ENCODE measurements at regions not wholly inside any gene's neighbourhood (a gene's known extent, or its start where the extent isn't known, plus 50 kb on each side); places are given as distances from the start of the nearest gene placed in this dataset.

- POLR2A ChIA-PET, result no interaction called here
Observed at GRCh38 chrX:122835886-122836285, 348.2 kb upstream of the GRIA3 start.

GRCh38 chrX:122850326-122850725 lies 333.8 kb upstream of the GRIA3 start:
- ChIA-PET POLR2A (no interaction called here), CTCF (no interaction called here)
- H3K27me3 ChIP-seq (replicated peaks in 1 of 4; ENCODE audit: control extremely low read depth in 1 of 4, control insufficient read depth in 3 of 4, insufficient read depth in 4 of 4, low read length in 3 of 4), result no peaks in the 10 kb centered on the region
- no peaks in the 10 kb centered on the region for H3K4me1 ChIP-seq (ENCODE audit: control insufficient read depth in 2 of 2, insufficient read depth in 2 of 2, low read length in 2 of 2)
- no peaks in the 10 kb centered on the region for H3K36me3 ChIP-seq (replicated peaks in 1 of 2; ENCODE audit: control extremely low read depth in 1 of 2, control insufficient read depth in 1 of 2, extremely low read depth in 1 of 2, insufficient read depth in 2 of 2, low read length in 1 of 2)
- H3K4me3 ChIP-seq (ENCODE audit: control extremely low read depth in 1 of 5, extremely low read depth in 1 of 5, insufficient read depth in 1 of 5, low read depth in 2 of 5, low read length in 4 of 5), result no peak overlapping the region
- no peak overlapping the region for H3K4me3 Mint-ChIP-seq
- H3K27me3 Mint-ChIP-seq, result no peaks in the 10 kb centered on the region
- intact Hi-C loops (cut with micrococcal nuclease), result no loop called here
- no peak for ATAC-seq (ENCODE audit: low read depth)
- H3K4me1 Mint-ChIP-seq, result no peaks in the 10 kb centered on the region
- H4K20me1 ChIP-seq (ENCODE audit: control insufficient read depth, insufficient read depth, low read length, poor library complexity, severe bottlenecking), result no peaks in the 10 kb centered on the region
- H3K9ac ChIP-seq (ENCODE audit: low read length), result no peak overlapping the region
- WGBS (ENCODE audit: insufficient coverage), result no CpG with 5 or more reads among the region's 4 CpGs
- no peaks in the 10 kb centered on the region for H3K9me3 ChIP-seq (ENCODE audit: control extremely low read depth in 1 of 3, control insufficient read depth in 2 of 3, insufficient read depth in 1 of 3, low read length in 2 of 3)
- no peak overlapping the region for H3K4me2 ChIP-seq (replicated peaks; ENCODE audit: low read depth, low read length, poor library complexity, severe bottlenecking)
- TF ChIP-seq EZH2 (IDR thresholded peaks at IDR 0.05; ENCODE audit: borderline replicate concordance, insufficient read depth, low read depth, low read length, poor library complexity, severe bottlenecking) (no peak), CTCF (IDR thresholded peaks at IDR 0.05) (no peak)
- no peaks in the 10 kb centered on the region for H3K79me2 ChIP-seq (ENCODE audit: control insufficient read depth, insufficient read depth, low read length)
- H3K27ac Mint-ChIP-seq, result no peak overlapping the region
- no peak for DNase-seq
- no peak overlapping the region for H3K27ac ChIP-seq (ENCODE audit: low read length in 2 of 2)
- no peak overlapping the region for H2AFZ ChIP-seq (ENCODE audit: insufficient read depth, low read depth, low read length, poor library complexity, severe bottlenecking)
- no peaks in the 10 kb centered on the region for H3K9me3 Mint-ChIP-seq (ENCODE audit: insufficient read depth)

More at GRCh38 chrX:122835886-122836285, 348.2 kb upstream of the GRIA3 start:
- H3K9ac ChIP-seq (ENCODE audit: low read length), result no peak overlapping the region
- H2AFZ ChIP-seq (ENCODE audit: insufficient read depth, low read depth, low read length, poor library complexity, severe bottlenecking), result no peak overlapping the region
- H3K36me3 ChIP-seq (replicated peaks in 1 of 2; ENCODE audit: control extremely low read depth in 1 of 2, control insufficient read depth in 1 of 2, extremely low read depth in 1 of 2, insufficient read depth in 2 of 2, low read length in 1 of 2), result no peaks in the 10 kb centered on the region
- no CpG with 5 or more reads among the region's 1 CpG for WGBS (ENCODE audit: insufficient coverage)
- no peaks in the 10 kb centered on the region for H3K27me3 Mint-ChIP-seq
- intact Hi-C loops (cut with micrococcal nuclease), result no loop called here
- CTCF ChIA-PET, result no interaction called here
- no peaks in the 10 kb centered on the region for H3K4me1 Mint-ChIP-seq
- H3K9me3 ChIP-seq (ENCODE audit: control extremely low read depth in 1 of 3, control insufficient read depth in 2 of 3, insufficient read depth in 1 of 3, low read length in 2 of 3), result no peaks in the 10 kb centered on the region
- H3K27ac Mint-ChIP-seq, result no peak overlapping the region
- H3K4me3 Mint-ChIP-seq, result no peak overlapping the region
- H3K27ac ChIP-seq (ENCODE audit: low read length in 2 of 2), result no peak overlapping the region
- H3K4me2 ChIP-seq (replicated peaks; ENCODE audit: low read depth, low read length, poor library complexity, severe bottlenecking), result no peak overlapping the region
- ATAC-seq (ENCODE audit: low read depth), result no peak
- H3K4me3 ChIP-seq (ENCODE audit: control extremely low read depth in 1 of 5, extremely low read depth in 1 of 5, insufficient read depth in 1 of 5, low read depth in 2 of 5, low read length in 4 of 5), result no peak overlapping the region
- TF ChIP-seq CTCF (IDR thresholded peaks at IDR 0.05), result no peak
- TF ChIP-seq EZH2 (IDR thresholded peaks at IDR 0.05; ENCODE audit: borderline replicate concordance, insufficient read depth, low read depth, low read length, poor library complexity, severe bottlenecking), result no peak
- H3K9me3 Mint-ChIP-seq (ENCODE audit: insufficient read depth), result no peaks in the 10 kb centered on the region
- H4K20me1 ChIP-seq (ENCODE audit: control insufficient read depth, insufficient read depth, low read length, poor library complexity, severe bottlenecking), result no peaks in the 10 kb centered on the region
- H3K27me3 ChIP-seq (replicated peaks in 1 of 4; ENCODE audit: control extremely low read depth in 1 of 4, control insufficient read depth in 3 of 4, insufficient read depth in 4 of 4, low read length in 3 of 4), result no peaks in the 10 kb centered on the region
- no peak for DNase-seq
- no peaks in the 10 kb centered on the region for H3K79me2 ChIP-seq (ENCODE audit: control insufficient read depth, insufficient read depth, low read length)
- no peaks in the 10 kb centered on the region for H3K4me1 ChIP-seq (ENCODE audit: control insufficient read depth in 2 of 2, insufficient read depth in 2 of 2, low read length in 2 of 2)

All from B cell (primary cell).